ENCODE measurements at regions not wholly inside any gene's neighbourhood (a gene's known extent, or its start where the extent isn't known, plus 50 kb on each side); places are given as distances from the start of the nearest gene placed in this dataset.
"Not testable (repeated sequence)": the region's sequence is repeated elsewhere in the genome, so short reads cannot be mapped to it uniquely, and the experiment has no call there.

DNA sequence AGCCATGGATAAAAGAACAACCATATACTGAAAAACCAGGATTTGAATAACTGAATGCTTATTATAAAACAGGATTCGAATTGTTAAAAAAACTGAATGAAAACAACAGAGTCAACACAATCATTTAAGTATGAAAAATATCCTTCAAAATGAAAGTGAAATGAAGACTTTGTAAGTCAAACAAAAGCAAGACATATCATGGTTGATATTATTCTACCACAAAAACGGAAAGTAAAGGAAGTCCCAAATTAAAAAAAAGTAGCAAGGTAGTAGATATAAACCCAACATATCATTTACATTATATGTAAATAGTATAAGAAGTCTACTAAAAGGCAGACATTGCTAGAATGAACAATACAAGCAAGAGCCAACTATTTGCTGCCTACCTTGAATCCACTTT lies 63.1 kb upstream of the POTEC start:
- not testable (repeated sequence) for FAIRE-seq; DNase-seq (ENCODE audit: low spot score)

GRCh38 chr18:14607360-14607759 lies 64.0 kb upstream of the POTEC start:
- FAIRE-seq; DNase-seq (ENCODE audit: low spot score): not testable (repeated sequence)

DNA sequence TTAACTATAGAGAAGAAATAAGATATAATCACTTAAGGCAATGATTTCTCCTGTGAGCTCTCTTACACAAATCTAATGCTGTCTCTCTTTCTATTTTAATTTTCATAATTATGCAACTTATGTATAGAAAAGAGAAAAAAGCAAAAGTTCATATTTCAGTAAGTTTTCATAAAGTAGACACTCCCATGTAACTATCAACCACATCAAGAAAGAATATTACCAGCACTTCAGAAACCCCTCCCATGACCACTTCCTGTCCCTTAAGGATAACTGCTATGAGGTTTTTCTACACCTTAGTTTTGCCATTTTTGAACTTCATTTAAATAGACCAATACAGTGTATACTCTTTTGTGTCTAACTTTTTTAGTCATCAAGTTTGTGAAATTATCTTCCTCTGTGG lies 69.0 kb upstream of the POTEC start:
- not testable (repeated sequence) for DNase-seq (ENCODE audit: low spot score); FAIRE-seq

- peak; percentile 55 for FAIRE-seq
- not testable (repeated sequence) for DNase-seq (ENCODE audit: low spot score)
Measured at GRCh38 chr18:14614485-14614884, 71.1 kb upstream of the POTEC start.

GRCh38 chr18:14627336-14627735 lies 83.9 kb upstream of the POTEC start:
- DNase-seq (ENCODE audit: low spot score); FAIRE-seq: not testable (repeated sequence)

GRCh38 chr18:14628323-14628978 lies 85.1 kb upstream of the POTEC start:
- DNase-seq (ENCODE audit: low spot score); FAIRE-seq: not testable (repeated sequence)

DNA sequence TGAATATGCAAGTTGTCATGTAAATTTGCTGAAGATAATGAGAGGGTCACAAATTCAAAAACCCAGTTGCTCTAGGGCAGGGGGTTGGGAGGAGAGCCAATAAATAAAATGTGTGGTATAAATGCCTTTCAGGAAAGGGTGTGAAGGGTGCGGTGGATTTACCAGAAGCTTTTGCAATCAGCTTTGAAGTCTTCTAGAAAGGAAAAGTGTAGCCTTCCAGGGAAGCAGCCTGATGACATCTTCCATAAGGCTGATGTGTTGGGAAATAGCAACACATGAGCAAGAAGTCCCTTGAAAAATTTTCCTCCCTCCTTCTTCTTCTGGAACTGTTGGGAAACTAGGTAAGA lies 85.6 kb upstream of the POTEC start:
- FAIRE-seq; DNase-seq (ENCODE audit: low spot score): not testable (repeated sequence)

- DNase-seq (ENCODE audit: low spot score); FAIRE-seq: not testable (repeated sequence)
Measured at GRCh38 chr18:14632976-14633375, 89.6 kb upstream of the POTEC start.

GRCh38 chr18:14638008-14638407 lies 94.6 kb upstream of the POTEC start:
- not testable (repeated sequence) for DNase-seq (ENCODE audit: low spot score); FAIRE-seq

- DNase-seq (ENCODE audit: low spot score) = not testable (repeated sequence)
- FAIRE-seq = peak; percentile 96
Measured at GRCh38 chr18:14641121-14641520, 97.7 kb upstream of the POTEC start.

DNA sequence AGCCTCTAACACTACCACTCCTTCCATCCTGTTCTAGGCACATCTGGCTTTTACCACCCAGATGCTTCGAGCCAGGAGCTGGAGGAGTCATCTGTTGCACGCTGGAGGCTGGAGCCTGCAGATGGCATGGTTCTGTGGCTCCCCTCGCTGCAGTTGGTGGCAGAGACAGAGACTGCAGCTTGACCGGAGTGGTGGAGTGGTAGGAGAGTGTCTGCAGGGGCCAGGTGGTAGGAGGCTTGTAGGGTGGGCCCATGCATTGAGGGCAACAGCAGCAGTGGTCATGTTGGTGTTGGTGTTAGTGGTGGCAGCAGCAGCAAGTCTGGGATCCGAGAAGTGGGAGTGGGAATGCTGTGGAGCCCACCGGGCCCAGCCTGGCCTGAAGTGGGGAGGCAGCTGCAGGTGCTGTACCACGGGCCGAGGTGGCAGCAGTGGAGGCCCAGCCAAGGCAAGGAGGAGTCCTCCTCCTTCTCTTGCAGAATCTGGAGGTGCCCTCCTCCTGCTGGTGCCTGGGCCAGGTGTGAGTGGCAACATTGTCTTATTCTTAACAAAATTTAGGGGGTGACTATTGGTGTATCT lies 100.4 kb upstream of the POTEC start:
- peak; percentile 97 for FAIRE-seq

GRCh38 chr18:14693051-14693450 lies 54.9 kb upstream of the ANKRD30B start:
- not testable (repeated sequence) for DNase-seq (ENCODE audit: low spot score); FAIRE-seq

More for the DNA sequence above, 100.4 kb upstream of the POTEC start:
- DNase-seq (ENCODE audit: low spot score) = not testable (repeated sequence)

GRCh38 chr18:14693882-14694281 lies 54.1 kb upstream of the ANKRD30B start:
- peak; percentile 69 for FAIRE-seq
- peak; percentile 13 for DNase-seq (ENCODE audit: low spot score)

GRCh38 chr18:14698006-14698405 lies 50.0 kb upstream of the ANKRD30B start:
- peak; percentile 85 for FAIRE-seq
- DNase-seq (ENCODE audit: low spot score) = not testable (repeated sequence)
